Parathyroid adenoma (tissue), 2 donors: ENCODE measurements at regions not wholly inside any gene's neighbourhood (a gene's known extent, or its start where the extent isn't known, plus 50 kb on each side); places are given as distances from the start of the nearest gene placed in this dataset.

Source experiments
- H2AFZ ChIP-seq: fragments of 300-600 bp; sonication (generic); one replicate; pipeline ENCODE4 v1.7.0; 2017; ENCODE audit warnings: antibody characterized with exemption, mild to moderate bottlenecking
- H3K27ac ChIP-seq: fragments of 300-600 bp; sonication (generic); one replicate; pipeline ENCODE4 v1.7.0; 2017
- H3K27me3 ChIP-seq: fragments of 300-600 bp; sonication (generic); one replicate; pipeline ENCODE4 v1.7.0; 2017; ENCODE audit warnings: low read length; ENCODE audit not compliant: control insufficient read depth, insufficient read depth
- H3K36me3 ChIP-seq: fragments of 300-600 bp; sonication (generic); one replicate; pipeline ENCODE4 v1.7.0; 2017; ENCODE audit warnings: low read length; ENCODE audit not compliant: control insufficient read depth, insufficient read depth
- H3K4me1 ChIP-seq: fragments of 300-600 bp; sonication (generic); one replicate; pipeline ENCODE4 v1.7.0; 2017; ENCODE audit warnings: control low read depth
- H3K4me2 ChIP-seq: fragments of 300-600 bp; sonication (generic); one replicate; pipeline ENCODE4 v1.7.0; 2017; ENCODE audit warnings: low read length
- H3K4me3 ChIP-seq: fragments of 300-600 bp; sonication (generic); one replicate; pipeline ENCODE4 v1.7.0; 2017; ENCODE audit warnings: low read depth, low read length
- H3K79me2 ChIP-seq: fragments of 300-600 bp; sonication (generic); one replicate; pipeline ENCODE4 v1.7.0; 2017; ENCODE audit warnings: control low read depth
- H3K9ac ChIP-seq: fragments of 300-600 bp; sonication (generic); one replicate; pipeline ENCODE4 v1.7.0; 2017; ENCODE audit warnings: mild to moderate bottlenecking
- H3K9me3 ChIP-seq: fragments of 300-600 bp; sonication (generic); one replicate; pipeline ENCODE4 v1.7.0; 2017; ENCODE audit warnings: low read length; ENCODE audit not compliant: control insufficient read depth
- TF ChIP-seq, protein P1 (sequence below): fragments of 300-600 bp; sonication (generic); IDR thresholded peaks from one replicate; pipeline ENCODE4 v1.7.0; 2017; ENCODE audit warnings: antibody characterized with exemption, mild to moderate bottlenecking
- donor health status: primary hyperparathyroidism.

DNA sequence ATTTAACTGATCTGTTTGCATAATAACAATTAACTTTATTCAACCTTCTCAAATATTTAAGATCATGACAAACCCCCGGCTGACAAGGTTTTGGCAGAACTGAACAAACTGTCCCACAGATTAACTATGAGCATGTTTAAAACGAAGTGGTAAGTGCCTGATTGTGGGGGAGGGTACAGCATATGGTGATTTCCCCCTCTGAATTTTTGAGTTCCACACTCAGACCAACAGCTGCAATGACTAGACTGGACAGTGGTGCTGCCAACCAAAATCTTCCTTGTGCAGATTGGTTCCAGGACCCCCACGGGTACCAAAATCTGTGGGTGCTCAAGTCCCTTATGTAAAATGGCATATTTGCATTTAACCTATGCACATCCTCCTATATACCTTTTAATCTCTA, 449.5 kb downstream of the SHQ1 start:
- H3K36me3 ChIP-seq: no peaks in the 10 kb centered on the region
- no peaks in the 10 kb centered on the region for H3K27me3 ChIP-seq
- no peak overlapping the region for H2AFZ ChIP-seq
- TF ChIP-seq, protein P1, sequence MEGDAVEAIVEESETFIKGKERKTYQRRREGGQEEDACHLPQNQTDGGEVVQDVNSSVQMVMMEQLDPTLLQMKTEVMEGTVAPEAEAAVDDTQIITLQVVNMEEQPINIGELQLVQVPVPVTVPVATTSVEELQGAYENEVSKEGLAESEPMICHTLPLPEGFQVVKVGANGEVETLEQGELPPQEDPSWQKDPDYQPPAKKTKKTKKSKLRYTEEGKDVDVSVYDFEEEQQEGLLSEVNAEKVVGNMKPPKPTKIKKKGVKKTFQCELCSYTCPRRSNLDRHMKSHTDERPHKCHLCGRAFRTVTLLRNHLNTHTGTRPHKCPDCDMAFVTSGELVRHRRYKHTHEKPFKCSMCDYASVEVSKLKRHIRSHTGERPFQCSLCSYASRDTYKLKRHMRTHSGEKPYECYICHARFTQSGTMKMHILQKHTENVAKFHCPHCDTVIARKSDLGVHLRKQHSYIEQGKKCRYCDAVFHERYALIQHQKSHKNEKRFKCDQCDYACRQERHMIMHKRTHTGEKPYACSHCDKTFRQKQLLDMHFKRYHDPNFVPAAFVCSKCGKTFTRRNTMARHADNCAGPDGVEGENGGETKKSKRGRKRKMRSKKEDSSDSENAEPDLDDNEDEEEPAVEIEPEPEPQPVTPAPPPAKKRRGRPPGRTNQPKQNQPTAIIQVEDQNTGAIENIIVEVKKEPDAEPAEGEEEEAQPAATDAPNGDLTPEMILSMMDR: no peak
- H3K4me1 ChIP-seq: peaks cover 4% of the 10 kb centered on the region
- H3K9me3 ChIP-seq: no peaks in the 10 kb centered on the region
- H3K27ac ChIP-seq: no peak overlapping the region
- no peak overlapping the region for H3K4me2 ChIP-seq
- no peak overlapping the region for H3K4me3 ChIP-seq
- peaks cover 60% of the 10 kb centered on the region for H3K79me2 ChIP-seq
- no peak overlapping the region for H3K9ac ChIP-seq

DNA sequence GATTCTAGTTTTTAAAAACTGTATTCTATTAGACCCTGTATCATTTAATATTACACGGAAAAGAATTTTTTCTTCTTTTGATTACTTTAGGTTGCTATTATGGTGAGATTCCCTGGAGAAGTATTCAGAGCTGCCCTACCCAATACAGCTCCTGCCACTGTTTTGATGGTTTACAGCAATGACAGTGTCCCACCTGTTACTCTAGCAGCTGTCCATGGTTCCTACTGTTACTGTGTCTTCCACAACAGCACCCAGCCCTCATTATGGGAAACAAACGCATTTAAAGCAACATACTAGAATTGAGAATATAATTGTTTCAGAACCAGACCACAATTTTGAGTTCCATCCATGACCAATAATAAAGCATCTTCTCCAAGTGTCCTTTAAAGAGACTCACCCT, 450.7 kb downstream of the SHQ1 start:
- Histone ChIP-seq H3K4me1 (peaks cover 8% of the 10 kb centered on the region), H2AFZ (no peak overlapping the region), H3K79me2 (peaks cover 61% of the 10 kb centered on the region), H3K36me3 (no peaks in the 10 kb centered on the region), H3K9ac (no peak overlapping the region), H3K27me3 (no peaks in the 10 kb centered on the region), H3K4me3 (no peak overlapping the region), H3K4me2 (no peak overlapping the region), H3K27ac (no peak overlapping the region), H3K9me3 (no peaks in the 10 kb centered on the region)
- TF ChIP-seq, protein P1: no peak

DNA sequence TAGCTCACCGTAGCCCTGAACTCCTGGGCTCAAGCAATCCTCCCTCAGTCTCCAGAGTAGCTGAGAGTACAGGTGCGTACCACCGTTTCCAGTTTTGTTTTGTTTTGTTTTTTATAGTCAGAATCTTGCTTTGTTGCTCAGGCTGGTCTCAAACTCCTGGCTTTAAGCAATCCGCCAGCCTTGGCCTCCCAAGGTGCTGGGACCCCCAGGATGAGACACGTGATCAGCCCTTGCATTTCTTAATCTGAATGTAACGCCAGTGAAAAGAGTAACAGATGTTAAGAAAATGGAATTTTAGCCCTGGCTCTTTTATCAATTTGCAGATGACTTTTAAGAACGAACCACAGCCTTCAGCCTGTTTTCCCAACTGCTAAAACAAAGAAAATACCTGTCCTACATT, 451.3 kb downstream of the SHQ1 start:
- no peak overlapping the region for H2AFZ ChIP-seq
- no peak overlapping the region for H3K9ac ChIP-seq
- H3K36me3 ChIP-seq: no peaks in the 10 kb centered on the region
- H3K9me3 ChIP-seq: no peaks in the 10 kb centered on the region
- H3K4me3 ChIP-seq: no peak overlapping the region
- no peak overlapping the region for H3K4me2 ChIP-seq
- no peaks in the 10 kb centered on the region for H3K27me3 ChIP-seq
- TF ChIP-seq, protein P1: no peak
- peaks cover 59% of the 10 kb centered on the region for H3K79me2 ChIP-seq
- no peak overlapping the region for H3K27ac ChIP-seq
- H3K4me1 ChIP-seq: peaks cover 12% of the 10 kb centered on the region

DNA sequence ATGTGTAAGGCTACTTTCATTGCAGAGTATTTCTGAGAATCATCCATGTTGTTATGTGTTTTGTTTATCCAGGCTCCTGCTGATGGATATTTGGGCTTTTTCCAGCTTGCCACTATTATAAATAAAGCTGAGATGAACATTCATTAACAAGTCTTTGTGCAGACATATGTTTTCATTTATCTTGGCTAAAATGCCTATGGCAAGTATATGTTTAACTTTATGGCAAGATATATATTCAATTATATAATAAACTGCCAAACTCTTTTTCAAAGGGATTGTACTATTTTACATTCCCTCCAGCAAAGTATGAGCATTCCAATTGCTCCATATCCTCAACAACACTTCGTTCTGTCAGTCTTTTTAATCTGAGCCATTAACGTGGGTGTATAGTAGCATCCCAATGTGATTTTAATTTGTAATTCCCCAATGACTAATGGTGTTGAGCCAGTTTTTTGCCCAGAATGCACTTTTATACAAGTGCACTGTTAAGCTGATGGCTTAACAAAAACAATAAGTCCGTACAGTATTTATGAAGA, 452.4 kb downstream of the SHQ1 start:
- Histone ChIP-seq H3K4me1 (peaks cover 11% of the 10 kb centered on the region), H3K9ac (no peak overlapping the region), H3K9me3 (no peaks in the 10 kb centered on the region), H2AFZ (no peak overlapping the region), H3K27ac (no peak overlapping the region), H3K79me2 (peaks cover 53% of the 10 kb centered on the region), H3K4me3 (no peak overlapping the region), H3K4me2 (no peak overlapping the region), H3K27me3 (no peaks in the 10 kb centered on the region), H3K36me3 (no peaks in the 10 kb centered on the region)
- TF ChIP-seq, protein P1: no peak

DNA sequence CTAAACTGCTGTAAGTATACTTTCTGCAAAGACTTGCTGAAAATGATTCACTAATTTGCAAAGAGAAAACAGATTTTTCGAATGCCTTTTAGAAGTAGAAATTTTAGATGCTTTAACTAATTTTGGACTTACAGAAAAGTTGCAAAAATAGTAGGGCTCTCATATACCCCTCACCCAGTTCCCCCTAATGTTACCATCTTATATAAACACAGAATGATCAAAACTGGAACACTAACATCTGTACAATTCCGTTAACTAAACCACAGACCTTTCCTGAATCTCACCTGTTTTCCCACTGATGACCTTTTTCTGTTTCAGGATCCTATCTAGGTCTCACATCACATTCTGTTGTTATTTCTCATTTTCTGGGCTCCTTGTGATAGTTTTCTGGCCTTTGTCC, 454.8 kb downstream of the SHQ1 start:
- TF ChIP-seq, protein P1: no peak
- H3K4me3 ChIP-seq: no peak overlapping the region
- no peaks in the 10 kb centered on the region for H3K36me3 ChIP-seq
- peaks cover 11% of the 10 kb centered on the region for H3K4me1 ChIP-seq
- H3K27me3 ChIP-seq: no peaks in the 10 kb centered on the region
- peaks cover 47% of the 10 kb centered on the region for H3K79me2 ChIP-seq
- H2AFZ ChIP-seq: no peak overlapping the region
- no peak overlapping the region for H3K27ac ChIP-seq
- H3K9ac ChIP-seq: no peak overlapping the region
- no peaks in the 10 kb centered on the region for H3K9me3 ChIP-seq
- H3K4me2 ChIP-seq: no peak overlapping the region
